SK-N-SH (cell line): ENCODE measurements at regions not wholly inside any gene's neighbourhood (a gene's known extent, or its start where the extent isn't known, plus 50 kb on each side); places are given as distances from the start of the nearest gene placed in this dataset.
"Not testable (repeated sequence)": the region's sequence is repeated elsewhere in the genome, so short reads cannot be mapped to it uniquely, and the experiment has no call there.

Source experiments
- CTCF ChIA-PET: fragments of 300-600, 350-600 bp; formaldehyde crosslinking; extraction: SDS; loops from one replicate; lab custom pipeline; 2021; lab: Yijun Ruan, JAX
- POLR2A ChIA-PET: fragments of 350-600 bp; sonication (Branson Sonifier 250); formaldehyde crosslinking; extraction: SDS; loops from one replicate; lab custom pipeline; 2020; ENCODE audit warnings: antibody characterized with exemption, inconsistent platforms; lab: Yijun Ruan, JAX
- DNase-seq: peaks from one replicate; pipeline ENCODE4 v3.0.0; 2012
- H2AFZ ChIP-seq: fragments of 200-600 bp; sonication (generic); 2 replicates; pipeline ENCODE4 v1.8.1; 2016; ENCODE audit warnings: antibody characterized with exemption, mild to moderate bottlenecking, low read depth
- H3F3A ChIP-seq: fragments of 200-600 bp; sonication (generic); replicated peaks from 2 replicates; pipeline ENCODE3; 2016; ENCODE audit warnings: antibody characterized with exemption, mild to moderate bottlenecking; ENCODE audit not compliant: insufficient read depth
- H3K27ac ChIP-seq, 2 experiments: fragments of 200-500 bp in 1 of 2; fragments of 200-600 bp in 1 of 2; sonication (Bioruptor generic) in 1 of 2; sonication (generic), shearing (Covaris generic) in 1 of 2; 2 replicates each; pipeline versions ENCODE4 v1.5.1 to v1.6.1; 2014 to 2016; ENCODE audit warnings: low read depth in 2 of 2, inconsistent platforms in 1 of 2, low read length in 1 of 2, mild to moderate bottlenecking in 1 of 2, mixed read lengths in 1 of 2
- H3K27me3 ChIP-seq: fragments of 200-600 bp; sonication (generic), shearing (Covaris generic); 2 replicates; pipeline ENCODE4 v1.6.1; 2016; ENCODE audit warnings: mixed run types; ENCODE audit not compliant: insufficient read depth
- H3K36me3 ChIP-seq, 2 experiments: fragments of 200-500 bp in 1 of 2; fragments of 200-600 bp in 1 of 2; sonication (Bioruptor generic) in 1 of 2; sonication (generic) in 1 of 2; replicated peaks in 1 of 2; 2 replicates each; pipeline versions ENCODE3 to v1.5.1; 2014 to 2016; ENCODE audit warnings: low read length in 1 of 2, mild to moderate bottlenecking in 1 of 2; ENCODE audit not compliant: insufficient read depth in 2 of 2, control insufficient read depth in 1 of 2
- H3K4me1 ChIP-seq, 2 experiments: fragments of 200-500 bp in 1 of 2; fragments of 200-600 bp in 1 of 2; sonication (Bioruptor generic) in 1 of 2; sonication (generic), shearing (Covaris generic) in 1 of 2; 2 replicates each; pipeline versions ENCODE4 v1.5.1 to v1.6.1; 2014 to 2016; ENCODE audit warnings: low read depth in 1 of 2, low read length in 1 of 2, mixed run types in 1 of 2; ENCODE audit not compliant: insufficient read depth in 2 of 2, control insufficient read depth in 1 of 2
- H3K4me2 ChIP-seq: fragments of 200-600 bp; sonication (generic), shearing (Covaris generic); 2 replicates; pipeline ENCODE4 v1.6.1; 2017; ENCODE audit warnings: mixed run types
- H3K4me3 ChIP-seq, 2 experiments: fragments of 200-500 bp in 1 of 2; fragments of 200-600 bp in 1 of 2; sonication (Bioruptor generic) in 1 of 2; sonication (generic), shearing (Covaris generic) in 1 of 2; 2 replicates each; pipeline versions ENCODE4 v1.5.1 to v1.8.1; 2014 to 2016; ENCODE audit warnings: low read depth in 2 of 2, inconsistent platforms in 1 of 2, low read length in 1 of 2, mild to moderate bottlenecking in 1 of 2, mixed read lengths in 1 of 2, moderate library complexity in 1 of 2
- H3K79me2 ChIP-seq: fragments of 200-600 bp; sonication (generic); 2 replicates; pipeline ENCODE4 v1.8.1; 2017; ENCODE audit warnings: mild to moderate bottlenecking; ENCODE audit not compliant: insufficient read depth
- H3K9ac ChIP-seq: fragments of 200-600 bp; sonication (generic); 2 replicates; pipeline ENCODE4 v1.6.1; 2017; ENCODE audit warnings: mixed run types
- H3K9me2 ChIP-seq: fragments of 200-600 bp; sonication (generic); 2 replicates; pipeline ENCODE4 v1.6.1; 2017; ENCODE audit warnings: mixed run types
- H3K9me3 ChIP-seq: fragments of 200-600 bp; sonication (generic); 2 replicates; pipeline ENCODE4 v1.6.1; 2017; ENCODE audit warnings: mixed run types, mild to moderate bottlenecking, moderate library complexity
- H4K20me1 ChIP-seq: fragments of 200-600 bp; sonication (generic); 2 replicates; pipeline ENCODE4 v1.6.1; 2017; ENCODE audit warnings: mild to moderate bottlenecking, mixed run types; ENCODE audit not compliant: insufficient read depth
- CHD2 ChIP-seq: fragments of 150-350 bp; IDR thresholded peaks from 2 replicates; pipeline ENCODE4 v1.6.1; 2018; ENCODE audit warnings: low read length; ENCODE audit not compliant: partially characterized antibody
- ELF1 ChIP-seq: IDR thresholded peaks from 2 replicates; pipeline ENCODE4 v1.4.0; 2012
- EP300 ChIP-seq, 2 experiments: IDR thresholded peaks; 2 replicates each; pipeline versions ENCODE4 v1.4.0 to v1.6.1; 2012; ENCODE audit warnings: borderline replicate concordance in 1 of 2, low read depth in 1 of 2, low read length in 1 of 2
- FOSL2 ChIP-seq: IDR thresholded peaks from 2 replicates; pipeline ENCODE4 v1.4.0; 2012; ENCODE audit warnings: low read depth, mild to moderate bottlenecking, moderate library complexity, borderline replicate concordance
- FOXJ3 ChIP-seq: sonication (generic); formaldehyde crosslinking; IDR thresholded peaks from 2 replicates; pipeline ENCODE4 v1.5.1; 2020; ENCODE audit warnings: mild to moderate bottlenecking, missing genetic modification reagents
- FOXM1 ChIP-seq: IDR thresholded peaks from 2 replicates; pipeline ENCODE4 v1.4.0; 2012; ENCODE audit warnings: low read depth, mild to moderate bottlenecking
- GABPA ChIP-seq: IDR thresholded peaks from 2 replicates; pipeline ENCODE4 v1.4.0; 2012; ENCODE audit warnings: low read depth, mild to moderate bottlenecking
- IRF3 ChIP-seq: fragments of 150-350 bp; IDR thresholded peaks from 2 replicates; pipeline ENCODE4 v1.6.1; 2016; ENCODE audit warnings: mild to moderate bottlenecking, low read depth, low read length
- JUND ChIP-seq: IDR thresholded peaks from 2 replicates; pipeline ENCODE4 v1.4.0; 2012
- MEF2A ChIP-seq: IDR thresholded peaks from 2 replicates; pipeline ENCODE4 v1.4.0; 2012; ENCODE audit warnings: low read depth, borderline replicate concordance
- NFIC ChIP-seq: IDR thresholded peaks from 2 replicates; pipeline ENCODE4 v1.4.0; 2012; ENCODE audit warnings: borderline replicate concordance
- POLR2AphosphoS5 ChIP-seq: IDR thresholded peaks from 2 replicates; pipeline ENCODE4 v1.6.1; 2012; ENCODE audit warnings: low read depth, low read length
- RAD21 ChIP-seq: IDR thresholded peaks from 2 replicates; pipeline ENCODE4 v1.6.1; 2012; ENCODE audit warnings: mild to moderate bottlenecking, low read length
- RCOR1 ChIP-seq: fragments of 150-350 bp; IDR thresholded peaks from 2 replicates; pipeline ENCODE4 v1.6.1; 2017; ENCODE audit warnings: antibody characterized with exemption, low read length
- RFX5 ChIP-seq: IDR thresholded peaks from 2 replicates; pipeline ENCODE4 v1.6.1; 2012; ENCODE audit warnings: mild to moderate bottlenecking, improper control_type of control experiment, low read length
- RXRA ChIP-seq: IDR thresholded peaks from 2 replicates; pipeline ENCODE4 v1.4.0; 2012; ENCODE audit warnings: low read depth, mild to moderate bottlenecking, borderline replicate concordance
- SIN3A ChIP-seq: IDR thresholded peaks from 2 replicates; pipeline ENCODE4 v1.6.1; 2012; ENCODE audit warnings: low read depth, mild to moderate bottlenecking, low read length, moderate library complexity, borderline replicate concordance
- SMC3 ChIP-seq: IDR thresholded peaks from 2 replicates; pipeline ENCODE4 v1.6.1; 2012; ENCODE audit warnings: low read depth, low read length, improper control_type of control experiment
- TCF12 ChIP-seq: IDR thresholded peaks from 2 replicates; pipeline ENCODE4 v1.4.0; 2012
- ZBTB33 ChIP-seq: IDR thresholded peaks from 2 replicates; pipeline ENCODE4 v1.4.0; 2012; ENCODE audit warnings: low read depth, borderline replicate concordance
- WGBS: methylation state at CpG from one replicate; pipeline ENCODE4 v1.1.6; 2017; ENCODE audit warnings: low lambda C conversion rate; 5-methylcytosine and 5-hydroxymethylcytosine counted together
- TF ChIP-seq, protein P1 (sequence below): IDR thresholded peaks from 2 replicates; pipeline ENCODE4 v1.4.0; 2012; ENCODE audit warnings: low read depth

- Histone ChIP-seq H3K9me3 (no peaks in the 10 kb centered on the region), H3K27ac (no peak overlapping the region), H3K4me3 (no peak overlapping the region), H3K27me3 (no peaks in the 10 kb centered on the region), H3K4me1 (no peaks in the 10 kb centered on the region), H3K9me2 (no peaks in the 10 kb centered on the region), H4K20me1 (no peaks in the 10 kb centered on the region), H2AFZ (no peak overlapping the region), H3K79me2 (no peaks in the 10 kb centered on the region), H3F3A (no peaks in the 10 kb centered on the region), H3K9ac (no peak overlapping the region), H3K4me2 (no peak overlapping the region), H3K36me3 (no peaks in the 10 kb centered on the region)
- ChIA-PET POLR2A (no interaction called here), CTCF (no interaction called here)
- WGBS: 13% methylated on average over 6 of the region's 6 CpGs
- no peak for DNase-seq
- TF ChIP-seq FOXM1 (no peak), SMC3 (no peak), ELF1 (no peak)
- TF ChIP-seq, protein P1, sequence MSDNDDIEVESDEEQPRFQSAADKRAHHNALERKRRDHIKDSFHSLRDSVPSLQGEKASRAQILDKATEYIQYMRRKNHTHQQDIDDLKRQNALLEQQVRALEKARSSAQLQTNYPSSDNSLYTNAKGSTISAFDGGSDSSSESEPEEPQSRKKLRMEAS: no peak
Measured at GRCh38 chrX:7462110-7462509, 314.2 kb upstream of the PUDP start.

GRCh38 chrX:7461051-7461450, 313.1 kb upstream of the PUDP start:
- H3K4me1 ChIP-seq, H3K36me3 ChIP-seq, H3K9ac ChIP-seq, H3K9me3 ChIP-seq, H3K27ac ChIP-seq, CTCF ChIA-PET, H3K9me2 ChIP-seq, POLR2A ChIA-PET, H3F3A ChIP-seq, H4K20me1 ChIP-seq, H2AFZ ChIP-seq, DNase-seq, H3K27me3 ChIP-seq, H3K79me2 ChIP-seq, H3K4me2 ChIP-seq, H3K4me3 ChIP-seq: not testable (repeated sequence)
- 3% methylated on average over 2 of the region's 2 CpGs for WGBS

- WGBS: 9% methylated on average over 8 of the region's 8 CpGs
- no peak overlapping the region for H3K27ac ChIP-seq
- CTCF ChIA-PET: no interaction called here
- H3K36me3 ChIP-seq: no peaks in the 10 kb centered on the region
- H3K4me2 ChIP-seq: no peak overlapping the region
- no peak for DNase-seq
- no peaks in the 10 kb centered on the region for H3K27me3 ChIP-seq
- H3F3A ChIP-seq: no peaks in the 10 kb centered on the region
- H3K9me3 ChIP-seq: no peaks in the 10 kb centered on the region
- no peaks in the 10 kb centered on the region for H3K9me2 ChIP-seq
- H3K9ac ChIP-seq: no peak overlapping the region
- POLR2A ChIA-PET: no interaction called here
- TF ChIP-seq RAD21: no peak
- TF ChIP-seq NFIC: no peak
- TF ChIP-seq SIN3A: no peak
- TF ChIP-seq TCF12: no peak
- no peak for TF ChIP-seq EP300 (IDR thresholded peaks at IDR 0.05; ENCODE audit: borderline replicate concordance in 1 of 2, low read depth in 1 of 2, low read length in 1 of 2)
- TF ChIP-seq, protein P1: no peak
- no peak for TF ChIP-seq SMC3
- TF ChIP-seq FOSL2: no peak
- no peak for TF ChIP-seq GABPA
- no peak for TF ChIP-seq MEF2A
- TF ChIP-seq RFX5: no peak
- no peak for TF ChIP-seq FOXJ3 (CRISPR knock-in tag)
- TF ChIP-seq FOXM1: no peak
- TF ChIP-seq CHD2: no peak
- TF ChIP-seq RCOR1: no peak
- no peak for TF ChIP-seq ZBTB33
- TF ChIP-seq RXRA: no peak
- no peak for TF ChIP-seq JUND
- no peak for TF ChIP-seq IRF3
- TF ChIP-seq POLR2AphosphoS5: no peak
- no peak overlapping the region for H2AFZ ChIP-seq
- H4K20me1 ChIP-seq: no peaks in the 10 kb centered on the region
- H3K4me1 ChIP-seq: no peaks in the 10 kb centered on the region
- H3K4me3 ChIP-seq: no peak overlapping the region
- H3K79me2 ChIP-seq: no peaks in the 10 kb centered on the region
Measured at GRCh38 chrX:7447801-7448499, 300.0 kb upstream of the PUDP start.
